Kidney epithelial cell (primary cell): ENCODE measurements at regions not wholly inside any gene's neighbourhood (a gene's known extent, or its start where the extent isn't known, plus 50 kb on each side); places are given as distances from the start of the nearest gene placed in this dataset.

ENCODE experiments used
- DNase-seq: peaks from one replicate; pipeline ENCODE4 v3.0.0-alpha.2; 2010; ENCODE audit warnings: low read depth
- H3K27me3 ChIP-seq: 2 replicates; pipeline ENCODE4 v1.6.0; 2011; ENCODE audit warnings: low read length; ENCODE audit not compliant: control insufficient read depth, insufficient read depth
- H3K36me3 ChIP-seq: 2 replicates; pipeline ENCODE4 v1.5.1; 2011; ENCODE audit warnings: low read length; ENCODE audit not compliant: control insufficient read depth, insufficient read depth
- H3K4me3 ChIP-seq: 2 replicates; pipeline ENCODE4 v1.5.1; 2011; ENCODE audit warnings: low read depth, mild to moderate bottlenecking, control low read depth, low read length
- CTCF ChIP-seq: IDR thresholded peaks from 2 replicates; pipeline ENCODE4 v1.5.1; 2011; ENCODE audit warnings: mild to moderate bottlenecking, moderate library complexity, low read length, control low read depth, inconsistent platforms; ENCODE audit not compliant: insufficient read depth, poor library complexity, severe bottlenecking

DNA sequence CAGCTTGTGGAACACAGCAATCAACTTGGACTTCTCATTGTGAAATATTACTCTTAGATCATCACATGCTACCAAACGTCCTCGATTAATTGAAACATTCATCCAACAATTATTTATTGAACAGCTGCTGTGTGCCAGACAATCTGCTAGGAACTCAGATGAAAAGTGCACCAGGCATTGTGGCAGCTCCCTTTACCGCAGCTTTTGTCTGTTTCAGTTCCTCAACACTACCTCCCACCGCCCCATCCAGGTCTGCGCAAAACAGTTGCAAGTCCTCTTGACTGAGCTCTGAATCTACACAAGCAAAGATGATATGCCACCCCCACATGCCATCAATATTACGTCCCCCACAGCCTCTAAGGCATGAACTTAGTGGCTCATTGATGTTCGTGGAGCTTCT, 1094.4 kb upstream of the MAP3K7 start:
- Histone ChIP-seq H3K27me3 (no peaks in the 10 kb centered on the region), H3K4me3 (no peak overlapping the region), H3K36me3 (no peaks in the 10 kb centered on the region)
- TF ChIP-seq CTCF, result no peak
- DNase-seq, result no peak

- no peak overlapping the region for H3K4me3 ChIP-seq
- H3K36me3 ChIP-seq, result no peaks in the 10 kb centered on the region
- no peak for TF ChIP-seq CTCF
- no peaks in the 10 kb centered on the region for H3K27me3 ChIP-seq
- DNase-seq, result no peak
Observed at GRCh38 chr6:91678679-91679446, 1092.0 kb upstream of the MAP3K7 start.

- Histone ChIP-seq H3K4me3 (no peak overlapping the region), H3K27me3 (no peaks in the 10 kb centered on the region), H3K36me3 (no peaks in the 10 kb centered on the region)
- TF ChIP-seq CTCF, result no peak
- DNase-seq, result no peak
Observed at GRCh38 chr6:91672201-91672600, 1085.3 kb upstream of the MAP3K7 start.

GRCh38 chr6:91669871-91670268, 1083.0 kb upstream of the MAP3K7 start:
- no peak for TF ChIP-seq CTCF
- no peak for DNase-seq
- Histone ChIP-seq H3K4me3 (no peak overlapping the region), H3K27me3 (no peaks in the 10 kb centered on the region), H3K36me3 (no peaks in the 10 kb centered on the region)

GRCh38 chr6:91669154-91669870, 1082.4 kb upstream of the MAP3K7 start:
- no peak overlapping the region for H3K4me3 ChIP-seq
- TF ChIP-seq CTCF, result no peak
- DNase-seq, result no peak
- H3K36me3 ChIP-seq, result no peaks in the 10 kb centered on the region
- H3K27me3 ChIP-seq, result no peaks in the 10 kb centered on the region
